HG03108 (cell line): ENCODE measurements at regions not wholly inside any gene's neighbourhood (a gene's known extent, or its start where the extent isn't known, plus 50 kb on each side); places are given as distances from the start of the nearest gene placed in this dataset.
A peak's percentile ranks its signal among the peaks of the same experiment; 100 is the strongest.

Source experiments
- ATAC-seq: cut with Tn5 transposase; IDR thresholded peaks from one replicate; pipeline ENCODE4 v1.9.1; 2021; ENCODE audit warnings: moderate library complexity; ENCODE audit not compliant: unreplicated experiment

GRCh38 chrX:147832707-147833348, 78.9 kb upstream of the FMR1 start:
- ATAC-seq: no peak

- ATAC-seq: no peak
These were observed 73.1 kb upstream of the FMR1 start for GRCh38 chrX:147838465-147839131.

- ATAC-seq: no peak
These were observed 65.0 kb upstream of the FMR1 start for GRCh38 chrX:147846676-147847075.

DNA sequence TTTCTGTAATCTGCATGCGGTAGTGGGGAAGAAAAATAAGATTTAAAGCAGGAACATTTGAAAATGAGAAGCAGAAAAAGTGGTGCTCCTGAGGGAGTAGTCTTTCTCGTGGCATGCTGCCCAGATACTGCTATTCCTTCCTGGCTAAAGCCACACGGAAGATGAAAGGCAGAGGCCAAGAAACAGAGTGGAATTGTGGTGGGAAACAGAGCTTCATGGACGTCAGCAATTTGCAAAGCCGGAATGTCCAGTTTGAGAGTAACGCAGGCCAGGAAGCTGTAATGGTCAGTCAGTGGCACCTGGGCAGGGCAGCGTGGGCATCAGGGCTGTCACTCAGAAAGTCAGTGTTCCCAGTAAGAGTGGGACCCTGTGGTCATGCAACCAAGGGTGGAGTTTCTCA, 63.7 kb upstream of the FMR1 start:
- ATAC-seq: no peak

DNA sequence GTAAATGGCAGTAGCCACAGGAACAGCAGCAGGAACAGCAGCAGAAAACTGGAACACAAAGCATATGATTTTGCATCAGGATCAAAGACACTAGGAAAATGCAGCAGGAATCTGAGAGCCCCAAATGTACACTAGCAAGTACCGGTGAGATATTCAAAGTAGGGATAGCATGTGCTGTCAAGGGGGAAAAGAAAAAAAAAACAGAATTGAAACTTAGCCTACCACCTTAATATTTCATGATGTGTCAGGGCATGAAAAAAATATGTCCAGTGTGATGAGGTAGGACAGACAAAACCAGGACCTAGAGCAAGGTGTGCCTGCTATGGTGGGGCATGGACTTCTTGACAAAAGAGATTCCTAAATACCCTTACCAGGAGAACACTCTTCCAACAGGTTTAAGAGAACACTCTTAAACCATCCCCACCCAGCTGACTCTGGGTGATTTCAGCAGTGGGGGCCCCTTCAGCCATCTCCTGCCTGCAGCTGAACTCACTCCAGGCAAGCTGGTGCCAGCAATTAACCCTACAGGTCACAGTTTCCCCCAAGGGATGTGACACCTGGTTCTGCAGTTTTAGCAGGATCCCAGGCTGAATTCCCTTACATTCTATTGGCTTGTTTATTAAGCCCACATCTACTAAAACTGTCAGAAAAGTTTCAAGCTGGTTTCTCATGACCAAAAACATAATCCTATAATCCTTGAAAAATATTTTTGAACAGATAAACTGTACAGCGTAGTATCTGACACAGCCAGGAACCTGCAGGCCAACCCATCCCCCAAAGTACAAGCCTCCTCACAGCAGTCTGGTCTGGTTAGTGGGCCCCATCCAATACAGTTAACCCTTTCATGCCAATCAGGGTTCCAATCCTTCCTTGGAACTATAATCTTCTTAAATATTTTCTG, 62.9 kb upstream of the FMR1 start:
- no peak for ATAC-seq

GRCh38 chrX:147850875-147851274, 60.8 kb upstream of the FMR1 start:
- ATAC-seq: peak; percentile 59

DNA sequence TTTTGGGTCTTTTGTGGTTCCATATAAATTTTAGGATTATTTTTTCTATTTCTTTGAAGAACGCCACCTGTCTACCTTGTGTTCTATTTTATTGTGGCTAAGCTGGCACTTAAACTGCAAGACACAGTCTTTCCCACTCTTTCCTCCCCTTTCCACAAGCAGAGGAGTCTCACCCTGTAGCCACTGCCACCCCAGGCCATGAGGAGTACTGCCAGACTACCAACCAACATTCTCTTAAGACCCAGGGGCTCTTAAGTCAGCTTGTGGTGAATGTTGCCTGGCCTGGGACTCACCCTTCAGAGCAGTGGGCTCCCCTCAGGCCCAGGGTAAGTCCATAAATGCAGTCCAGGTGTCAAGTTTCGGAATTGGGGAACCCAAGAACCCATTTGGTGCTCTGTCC, 58.0 kb upstream of the FMR1 start:
- no peak for ATAC-seq

DNA sequence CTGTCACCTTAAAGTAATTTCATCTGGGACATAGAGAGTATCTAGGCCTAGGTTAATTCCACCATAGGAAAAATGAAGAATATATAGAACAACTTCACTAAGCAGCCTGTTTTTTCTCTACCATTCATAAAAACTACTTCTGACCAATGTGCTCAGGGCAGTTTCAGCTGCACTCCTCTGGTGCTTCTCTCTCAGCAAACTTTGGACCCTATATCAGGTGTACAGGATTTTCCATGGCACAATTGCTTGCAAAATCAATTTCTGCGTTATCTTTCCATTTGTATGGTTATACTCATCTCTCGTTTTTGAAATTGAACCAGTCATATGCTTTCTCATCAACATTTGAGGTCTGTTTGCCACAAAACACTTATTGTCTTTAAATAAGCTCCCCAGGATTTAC, 52.1 kb upstream of the FMR1 start:
- no peak for ATAC-seq
